ENCODE measurements at regions not wholly inside any gene's neighbourhood (a gene's known extent, or its start where the extent isn't known, plus 50 kb on each side); places are given as distances from the start of the nearest gene placed in this dataset.

- no peak for TF ChIP-seq CTCF (conservative IDR thresholded peaks at IDR 0.05)
- TF ChIP-seq ZFX (IDR thresholded peaks at IDR 0.05) = no peak
Observed at GRCh38 chr2:40665493-40666232, 213.8 kb upstream of the SLC8A1 start.
